ENCODE measurements at regions not wholly inside any gene's neighbourhood (a gene's known extent, or its start where the extent isn't known, plus 50 kb on each side); places are given as distances from the start of the nearest gene placed in this dataset.

DNA sequence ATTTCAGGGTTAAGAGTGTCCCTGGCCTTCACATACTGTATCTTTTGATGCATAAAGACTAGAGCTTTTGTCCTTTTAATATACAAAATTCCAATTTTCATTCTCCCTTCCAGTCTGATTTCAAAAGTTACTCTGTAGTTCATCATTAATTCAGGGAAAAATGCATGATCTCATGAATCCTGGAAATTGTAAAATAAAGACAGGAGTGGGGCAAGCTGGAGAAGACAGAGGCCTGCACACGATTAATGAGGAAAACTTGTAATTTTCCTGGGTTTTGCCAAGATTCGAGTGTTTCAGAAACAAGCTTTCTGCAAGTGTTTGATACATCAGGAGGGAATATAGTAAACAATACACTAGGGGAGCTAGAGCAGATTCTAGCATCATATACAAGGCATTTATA is 947.9 kb downstream of the FAT4 start:
- DNase-seq: no peak

GRCh38 chr4:126264839-126265238 is 950.1 kb downstream of the FAT4 start:
- no peak for DNase-seq

GRCh38 chr4:126265888-126266287 is 951.1 kb downstream of the FAT4 start:
- no peak for DNase-seq

DNA sequence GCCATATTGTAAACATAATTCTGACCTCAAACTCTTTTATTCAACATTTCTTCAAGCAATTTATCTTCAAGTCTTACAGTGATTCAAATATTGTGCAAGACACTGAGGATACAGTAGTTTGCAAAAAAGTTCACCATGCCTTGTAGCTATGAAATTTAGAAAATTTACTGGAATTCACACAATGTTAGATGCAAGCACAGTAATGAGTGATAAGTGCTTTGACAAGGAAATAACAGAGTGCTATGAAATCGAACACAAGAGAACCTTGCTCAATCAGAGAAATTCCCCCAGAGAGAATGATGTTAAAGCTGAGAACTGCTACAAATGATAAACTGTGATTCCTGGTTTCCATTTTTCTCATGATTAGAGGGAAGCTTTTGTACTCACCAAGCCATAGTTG is 952.9 kb downstream of the FAT4 start:
- DNase-seq: no peak

DNA sequence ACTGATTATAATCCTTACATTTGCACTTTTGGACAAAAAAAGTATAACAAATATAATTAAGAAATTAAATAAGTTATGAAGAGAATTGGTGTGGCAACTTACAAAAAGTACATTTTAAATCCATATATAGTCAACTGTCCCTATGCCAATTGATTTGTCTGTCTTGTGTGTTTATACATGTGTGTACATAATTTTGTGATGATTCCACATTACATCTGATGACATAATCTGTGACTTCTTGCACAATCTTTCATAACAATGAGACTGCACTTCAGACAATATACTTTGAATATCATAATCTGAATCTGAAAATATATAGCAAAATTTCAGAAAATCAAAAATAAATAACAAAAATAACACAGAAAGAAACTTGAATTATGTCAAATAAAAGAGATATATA is 953.4 kb downstream of the FAT4 start:
- no peak for DNase-seq

DNA sequence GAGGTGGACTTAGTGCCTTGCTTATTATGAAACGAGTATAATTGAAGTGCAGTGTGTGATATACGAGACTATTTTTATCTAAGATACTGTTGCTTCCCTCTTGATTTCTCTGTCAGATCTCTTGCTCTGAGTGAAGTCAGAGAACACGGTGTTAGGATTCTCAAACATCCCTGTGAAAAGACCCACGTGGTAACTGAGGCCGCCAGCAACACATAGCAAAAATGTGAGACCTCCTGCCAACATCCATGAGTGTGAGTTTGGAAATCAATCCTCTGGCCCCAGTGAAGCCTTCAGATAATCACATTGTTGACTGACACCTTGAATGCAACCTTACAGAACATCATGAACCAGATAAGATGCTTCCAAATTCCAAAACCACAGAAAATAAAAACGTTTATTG is 954.4 kb downstream of the FAT4 start:
- DNase-seq: no peak

GRCh38 chr4:126271292-126271691 is 956.5 kb downstream of the FAT4 start:
- DNase-seq: no peak

DNA sequence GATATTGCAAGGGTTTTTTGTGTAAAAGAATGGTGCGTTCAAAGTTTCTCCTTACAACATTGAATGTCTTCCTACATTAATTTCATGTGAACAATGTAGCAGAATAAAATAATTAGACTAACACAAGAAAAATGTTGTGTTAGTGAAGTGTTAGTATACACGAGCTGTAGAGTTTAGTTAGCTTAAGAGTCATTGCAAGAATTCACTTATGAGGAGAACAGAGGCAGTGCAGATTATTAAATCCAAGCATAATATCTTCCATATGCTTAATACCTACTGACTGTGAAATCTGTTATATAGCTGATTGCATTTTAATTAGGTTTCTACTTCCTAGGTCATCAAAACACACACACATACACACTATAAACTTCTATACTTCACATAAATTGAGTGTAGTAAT is 959.0 kb downstream of the FAT4 start:
- no peak for DNase-seq

DNA sequence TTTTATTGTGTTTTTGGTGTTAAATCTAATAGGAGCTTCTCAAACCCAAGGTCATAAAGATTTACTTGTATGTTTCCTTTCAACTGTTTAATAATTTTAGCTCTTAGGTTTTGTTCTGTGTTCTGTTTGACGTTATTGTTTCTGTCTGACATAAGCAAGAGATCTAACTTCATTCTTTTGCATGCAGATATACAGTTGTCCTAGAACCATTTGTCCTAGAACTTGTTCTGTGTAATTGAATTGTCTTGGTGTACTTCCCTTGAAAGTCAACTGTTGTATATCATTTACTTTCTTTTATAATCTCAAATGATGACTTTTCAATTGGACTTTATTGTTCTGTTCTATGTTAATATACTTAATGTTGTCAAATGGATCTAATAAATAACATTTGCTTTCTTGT is 977.1 kb downstream of the FAT4 start:
- no peak for DNase-seq

- DNase-seq: no peak
Measured at GRCh38 chr4:126298271-126298670, 983.5 kb downstream of the FAT4 start.

- DNase-seq: no peak
Measured at GRCh38 chr4:126306152-126306869, 991.6 kb downstream of the FAT4 start.

GRCh38 chr4:126318376-126318775 is 1003.6 kb downstream of the FAT4 start:
- no peak for DNase-seq

DNA sequence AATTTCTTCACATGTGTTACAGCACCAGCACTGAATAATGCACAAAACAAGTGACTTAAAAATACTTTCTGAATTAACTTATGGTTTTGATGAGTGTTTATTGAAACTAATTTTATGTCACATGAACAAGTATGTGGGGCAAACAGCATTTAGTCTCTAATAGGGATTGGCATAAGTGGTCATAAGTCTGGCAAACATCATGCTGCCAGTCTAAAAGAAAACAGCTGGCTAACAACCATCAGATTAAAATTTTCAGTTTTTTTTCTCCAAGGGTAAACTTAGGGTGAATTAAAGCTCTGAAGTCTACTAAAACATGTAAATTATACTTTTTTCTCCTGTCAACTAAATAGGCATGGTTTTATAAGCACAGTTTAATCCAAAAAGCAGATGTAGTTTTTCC is 1014.2 kb downstream of the FAT4 start:
- no peak for DNase-seq

GRCh38 chr4:126338548-126338947 is 1023.8 kb downstream of the FAT4 start:
- DNase-seq: no peak

GRCh38 chr4:126341927-126342326 is 1027.2 kb downstream of the FAT4 start:
- DNase-seq: no peak

DNA sequence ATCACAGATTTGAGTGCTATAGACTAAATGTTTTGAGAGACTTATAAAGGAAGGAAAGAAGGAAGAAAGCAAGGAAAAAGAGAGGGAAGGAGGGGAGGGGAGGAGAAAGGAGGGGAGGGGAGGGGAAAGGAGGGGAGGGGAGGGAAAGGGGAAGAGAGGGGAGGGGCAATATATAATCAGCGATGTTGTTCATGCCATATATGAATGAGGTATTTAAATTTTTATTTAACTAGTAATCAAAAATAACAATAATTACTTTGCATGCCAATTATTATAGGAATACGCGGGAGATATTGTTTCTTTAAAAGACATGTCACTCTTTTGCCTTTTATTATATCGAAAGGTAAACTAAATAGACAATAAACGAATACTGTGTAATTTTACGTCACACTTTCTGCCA is 1029.7 kb downstream of the FAT4 start:
- no peak for DNase-seq

GRCh38 chr4:126346654-126347053 is 1031.9 kb downstream of the FAT4 start:
- no peak for DNase-seq

GRCh38 chr4:126354784-126355183 is 1040.0 kb downstream of the FAT4 start:
- no peak for DNase-seq

DNA sequence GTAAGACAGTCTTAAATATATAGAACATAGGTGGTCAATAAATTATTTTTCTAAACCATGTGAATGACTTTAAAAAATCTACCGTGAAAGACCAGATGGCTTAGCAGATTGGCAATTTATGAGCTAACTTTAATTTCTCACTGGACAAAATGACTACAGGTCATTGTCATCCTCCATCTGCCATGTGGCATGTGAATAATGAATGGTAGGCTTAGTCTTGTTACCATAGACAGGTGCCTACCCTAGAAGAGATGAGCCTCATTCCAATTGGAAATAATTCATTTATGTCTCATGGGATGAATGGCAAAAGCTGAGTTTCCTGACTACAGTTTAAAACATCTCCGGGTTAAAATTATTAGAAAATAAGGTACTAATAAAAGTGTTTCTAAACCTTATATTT is 1043.3 kb downstream of the FAT4 start:
- no peak for DNase-seq

DNA sequence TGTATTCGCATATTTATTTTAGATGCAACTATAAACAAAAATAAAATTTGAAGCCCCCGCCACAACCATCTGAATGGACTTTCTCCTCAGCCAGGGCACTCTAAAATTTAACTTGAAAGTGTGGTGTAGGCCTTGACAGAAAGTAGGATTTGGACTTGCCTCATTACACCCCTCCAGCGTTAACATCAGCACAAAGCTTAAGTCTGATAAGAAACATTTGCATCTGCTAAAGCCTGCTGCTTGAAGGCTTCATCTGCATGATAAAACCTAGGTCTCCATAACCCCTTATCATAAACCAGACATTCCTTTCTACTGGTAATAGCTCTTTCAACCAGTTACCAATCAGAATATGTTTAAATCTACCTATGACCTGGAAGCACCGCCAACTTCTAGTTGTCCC is 1046.5 kb downstream of the FAT4 start:
- no peak for DNase-seq

DNA sequence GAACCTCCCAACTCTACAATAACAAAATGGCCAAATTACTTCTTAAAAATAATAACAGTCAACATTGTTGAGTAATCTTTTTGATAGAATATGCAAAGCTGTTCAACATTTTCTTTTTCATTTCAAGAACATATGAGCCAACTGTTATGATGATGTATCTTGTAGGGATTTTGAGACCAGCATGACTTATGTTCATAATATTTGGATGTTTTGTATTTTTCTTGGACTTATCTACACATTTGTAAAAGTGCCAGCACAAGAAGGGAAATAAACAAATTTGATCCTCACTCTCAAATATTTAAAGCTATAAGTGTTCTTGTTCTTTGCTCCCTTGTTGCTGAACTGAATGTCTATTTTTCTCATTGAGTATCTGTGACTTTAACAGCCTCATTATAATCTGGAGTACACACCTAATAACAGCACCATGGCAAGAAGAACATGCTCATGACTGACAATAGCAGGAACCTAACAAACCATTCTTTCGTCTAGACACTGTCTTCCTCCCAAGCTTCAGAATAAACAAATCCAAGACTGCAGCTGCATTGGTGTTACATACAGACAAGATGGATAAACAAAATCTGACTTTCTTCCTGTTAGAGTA is 1049.7 kb downstream of the FAT4 start:
- DNase-seq: no peak

- DNase-seq: no peak
Measured at GRCh38 chr4:126369076-126369475, 1054.3 kb downstream of the FAT4 start.

GRCh38 chr4:126372634-126373033 is 1057.9 kb downstream of the FAT4 start:
- DNase-seq: no peak

- no peak for DNase-seq
Measured at GRCh38 chr4:126375462-126376054, 1060.8 kb downstream of the FAT4 start.

DNA sequence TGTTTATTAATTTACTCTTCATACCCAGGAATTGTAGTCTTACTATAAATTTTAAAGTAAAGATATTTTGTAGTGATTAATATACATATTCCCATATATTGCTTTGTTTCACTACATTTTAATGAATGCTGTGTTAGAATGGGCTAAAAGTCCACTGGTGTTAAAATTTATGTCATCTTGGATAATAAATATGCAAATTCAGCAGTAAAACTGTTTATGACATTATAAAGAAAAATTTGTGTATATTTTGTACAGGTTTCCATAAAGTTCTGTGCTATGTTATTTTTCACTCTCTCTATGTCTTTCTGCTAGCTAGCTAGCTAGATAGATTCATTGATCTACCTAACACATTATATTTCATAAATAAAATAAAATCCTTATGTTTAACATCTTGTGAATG is 1071.2 kb downstream of the FAT4 start:
- DNase-seq: no peak

All from T-helper 2 cell (primary cell).